ENCODE measurements at regions not wholly inside any gene's neighbourhood (a gene's known extent, or its start where the extent isn't known, plus 50 kb on each side); places are given as distances from the start of the nearest gene placed in this dataset.

DNA sequence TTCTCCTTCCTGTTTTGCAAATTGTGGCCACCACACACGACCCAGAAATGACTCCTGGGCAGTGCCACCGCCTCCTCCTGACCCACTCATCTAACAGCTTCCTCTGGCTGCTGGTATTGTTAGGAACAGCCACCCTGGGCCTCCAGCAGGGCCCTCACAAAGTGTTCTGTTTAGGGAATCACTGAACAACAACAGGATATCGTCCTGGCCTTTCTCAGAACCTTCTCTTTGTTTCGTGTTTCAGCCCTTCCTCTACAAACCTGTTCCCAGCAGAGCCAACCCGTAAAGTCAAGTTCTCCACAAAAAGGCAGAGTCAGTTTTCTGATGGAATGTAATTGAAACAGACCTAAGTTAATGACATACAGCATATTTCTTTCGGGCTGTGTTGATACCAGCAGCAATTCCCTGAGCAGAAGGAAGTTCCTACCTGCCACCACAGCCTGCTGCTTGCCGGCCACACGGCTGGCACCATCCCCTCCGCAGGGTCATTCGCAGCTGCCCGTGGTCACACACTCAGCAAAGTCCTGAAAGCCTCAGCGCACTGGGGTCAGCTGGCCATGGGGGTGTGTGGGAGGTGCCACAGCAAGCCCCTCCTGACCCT, 91.7 kb upstream of the PITRM1 start:
- H3K36me3 ChIP-seq, result no peaks in the 10 kb centered on the region
- no peaks in the 10 kb centered on the region for H3K9me3 ChIP-seq
- intact Hi-C loops (cut with DNase I), result no loop called here
- no peaks in the 10 kb centered on the region for H3K27me3 ChIP-seq
- peak overlapping the region in 3 of 4 donors; percentile 43 to 77 (median 65) for H3K27ac ChIP-seq
- peak overlapping the region in 1 of 4 donors; percentile 8 for H3K4me3 ChIP-seq
- peaks cover 0 to 8% (median 0%) of the 10 kb centered on the region in 3 donors for H3K4me1 ChIP-seq
- 51 to 55% methylated on average over 6 of the region's 12 CpGs for WGBS, 2 donors
- DNase-seq, result no peak
- TF ChIP-seq CTCF (IDR thresholded peaks at IDR 0.05), result no peak
- TF ChIP-seq POLR2A (IDR thresholded peaks at IDR 0.05), result no peak

DNA sequence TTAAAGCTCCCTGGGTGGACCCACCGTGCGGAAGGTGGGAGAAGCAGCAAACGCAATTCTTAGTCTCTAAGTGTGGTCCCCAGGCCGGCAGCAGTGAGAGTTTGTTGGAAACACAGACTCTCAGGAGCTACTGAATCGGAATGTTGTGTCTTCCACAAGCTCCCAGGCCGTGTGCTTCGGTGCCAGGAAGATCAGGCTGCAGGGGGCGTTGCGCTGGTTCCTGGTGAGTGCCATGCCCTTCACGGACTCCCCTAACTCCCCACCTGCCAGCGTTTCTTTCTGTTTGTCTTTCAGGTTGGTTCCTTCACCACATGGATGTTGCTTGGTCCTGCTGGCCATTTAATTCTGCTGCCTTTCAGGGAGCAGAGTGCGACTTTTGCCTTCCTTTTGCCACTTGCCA, 91.2 kb upstream of the PITRM1 start:
- peaks cover 0 to 8% (median 0%) of the 10 kb centered on the region in 3 donors for H3K4me1 ChIP-seq
- WGBS, 2 donors, result 77 to 90% methylated on average over 9 to 12 of the region's 12 CpGs
- H3K4me3 ChIP-seq, result no peak overlapping the region
- H3K9me3 ChIP-seq, result no peaks in the 10 kb centered on the region
- TF ChIP-seq CTCF (IDR thresholded peaks at IDR 0.05) (no peak), POLR2A (IDR thresholded peaks at IDR 0.05) (no peak)
- no peaks in the 10 kb centered on the region for H3K36me3 ChIP-seq
- no peaks in the 10 kb centered on the region for H3K27me3 ChIP-seq
- H3K27ac ChIP-seq, result peak overlapping the region in 3 of 4 donors; percentile 38 to 77 (median 65)
- intact Hi-C loops (cut with DNase I), result no loop called here
- DNase-seq, result no peak

- WGBS, 2 donors, result 54 to 60% methylated on average over 3 of the region's 3 CpGs
- Histone ChIP-seq H3K27me3 (no peaks in the 10 kb centered on the region), H3K36me3 (no peaks in the 10 kb centered on the region), H3K9me3 (no peaks in the 10 kb centered on the region), H3K4me3 (no peak overlapping the region), H3K27ac (peak overlapping the region in 2 of 4 donors; percentile 65 to 77), H3K4me1 (peaks cover 0 to 8% (median 0%) of the 10 kb centered on the region in 3 donors)
- no peak for DNase-seq
- no peak for TF ChIP-seq CTCF (IDR thresholded peaks at IDR 0.05)
- TF ChIP-seq POLR2A (IDR thresholded peaks at IDR 0.05), result no peak
- intact Hi-C loops (cut with DNase I), result no loop called here
Measured at GRCh38 chr10:3263082-3263481, 90.5 kb upstream of the PITRM1 start.

DNA sequence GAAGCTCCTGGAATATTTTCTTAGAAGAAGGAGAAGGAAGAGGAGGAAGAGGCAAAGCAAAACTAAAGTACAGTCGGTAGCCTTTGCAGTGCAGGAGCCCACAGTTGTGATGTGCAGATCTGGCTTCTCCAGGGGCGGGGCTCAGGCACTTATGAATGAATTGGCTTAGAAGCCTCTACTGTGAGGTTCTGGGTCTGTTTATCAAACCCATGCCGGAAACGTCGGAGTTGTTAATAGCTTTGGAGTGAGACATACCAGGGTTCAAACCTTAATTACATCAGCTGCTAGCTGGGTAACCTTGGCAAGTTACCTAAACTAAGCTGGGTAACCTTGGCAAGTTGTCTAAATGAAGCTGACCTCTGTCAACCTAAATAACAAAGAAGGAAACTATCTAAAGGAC, 89.3 kb upstream of the PITRM1 start:
- Histone ChIP-seq H3K36me3 (no peaks in the 10 kb centered on the region), H3K27ac (no peak overlapping the region), H3K4me3 (no peak overlapping the region), H3K27me3 (no peaks in the 10 kb centered on the region), H3K4me1 (peaks cover 0 to 8% (median 0%) of the 10 kb centered on the region in 3 donors), H3K9me3 (no peaks in the 10 kb centered on the region)
- DNase-seq, result no peak
- TF ChIP-seq CTCF (IDR thresholded peaks at IDR 0.05) (no peak), POLR2A (IDR thresholded peaks at IDR 0.05) (no peak)
- WGBS, 2 donors, result 65 to 67% methylated on average over 2 to 5 of the region's 5 CpGs
- intact Hi-C loops (cut with DNase I), result no loop called here

- no peaks in the 10 kb centered on the region for H3K36me3 ChIP-seq
- intact Hi-C loops (cut with DNase I), result no loop called here
- no peak overlapping the region for H3K27ac ChIP-seq
- no peak overlapping the region for H3K4me3 ChIP-seq
- WGBS, 2 donors, result 90 to 95% methylated on average over 12 to 15 of the region's 18 CpGs
- H3K9me3 ChIP-seq, result no peaks in the 10 kb centered on the region
- no peak for TF ChIP-seq POLR2A (IDR thresholded peaks at IDR 0.05)
- no peak for TF ChIP-seq CTCF (IDR thresholded peaks at IDR 0.05)
- no peaks in the 10 kb centered on the region for H3K27me3 ChIP-seq
- H3K4me1 ChIP-seq, result peaks cover 0 to 8% (median 0%) of the 10 kb centered on the region in 3 donors
- no peak for DNase-seq
Measured at GRCh38 chr10:3260066-3260834, 87.7 kb upstream of the PITRM1 start.
